ENCODE measurements at regions not wholly inside any gene's neighbourhood (a gene's known extent, or its start where the extent isn't known, plus 50 kb on each side); places are given as distances from the start of the nearest gene placed in this dataset.

DNA sequence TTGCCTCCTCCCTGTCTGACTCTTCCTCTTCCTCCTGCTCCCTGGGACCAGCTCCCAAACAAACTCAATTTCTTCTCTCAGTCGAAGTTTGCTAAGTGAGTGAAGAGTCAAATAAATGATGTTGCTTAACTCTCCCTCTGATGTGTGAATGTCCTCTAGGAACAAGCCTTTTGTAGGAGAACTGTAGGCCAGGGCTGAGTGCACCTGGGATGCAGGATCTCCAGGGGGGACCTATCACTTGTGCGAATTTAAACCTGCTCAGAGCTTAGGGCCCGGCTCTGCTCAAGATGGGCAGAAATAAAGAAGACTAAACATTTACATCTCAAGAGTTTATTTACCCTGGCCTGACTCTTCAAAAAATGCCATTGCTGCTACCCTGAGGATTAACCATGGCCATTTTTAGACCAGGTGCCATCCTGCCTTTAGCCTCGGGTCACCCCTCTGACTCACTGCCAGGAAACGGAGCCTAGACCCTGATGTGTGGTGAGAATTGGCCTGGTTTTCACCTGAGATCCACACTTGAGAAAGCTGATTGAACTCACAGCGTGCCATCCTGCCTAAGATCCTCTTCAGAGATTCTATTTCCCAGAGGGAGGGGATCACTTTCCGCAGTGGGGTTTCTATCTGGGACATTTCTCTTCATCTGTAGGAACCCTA is 63.6 kb upstream of the CD93 start:
- no peak for TF ChIP-seq POLR2A (IDR thresholded peaks at IDR 0.05; ENCODE audit: low read length)
- TF ChIP-seq GATA1 (IDR thresholded peaks at IDR 0.05; ENCODE audit: low read depth, low read length), result no peak
